Suprapubic skin (tissue), 4 donors: ENCODE measurements at regions not wholly inside any gene's neighbourhood (a gene's known extent, or its start where the extent isn't known, plus 50 kb on each side); places are given as distances from the start of the nearest gene placed in this dataset.
"Not testable (repeated sequence)": the region's sequence is repeated elsewhere in the genome, so short reads cannot be mapped to it uniquely, and the experiment has no call there.

Experiments used
- DNase-seq, 2 donors: peaks; one replicate each; pipeline ENCODE4 v3.0.0-alpha.2; 2019; ENCODE audit warnings: low spot score in 2 of 2
- H3K27ac ChIP-seq: fragments of 200-600 bp; sonication (generic); one replicate; pipeline ENCODE4 v1.5.1; 2019
- H3K27me3 ChIP-seq: fragments of 200-600 bp; sonication (generic); one replicate; pipeline ENCODE4 v1.5.1; 2019
- H3K36me3 ChIP-seq: fragments of 200-600 bp; sonication (generic); one replicate; pipeline ENCODE4 v1.5.1; 2019
- H3K4me1 ChIP-seq: fragments of 200-600 bp; sonication (generic); one replicate; pipeline ENCODE4 v1.5.1; 2019
- H3K4me3 ChIP-seq: fragments of 200-600 bp; sonication (generic); one replicate; pipeline ENCODE4 v1.5.1; 2019; ENCODE audit warnings: mild to moderate bottlenecking
- H3K9me3 ChIP-seq: fragments of 200-600 bp; sonication (generic); one replicate; pipeline ENCODE4 v1.5.1; 2019
- CTCF ChIP-seq, 2 donors: fragments of 200-600 bp in 1 of 2; fragments of 450-650 bp in 1 of 2; sonication (generic) in 1 of 2; IDR thresholded peaks; one replicate each; pipeline ENCODE4 v1.5.1; 2016 to 2019; ENCODE audit warnings: antibody characterized with exemption in 2 of 2, mild to moderate bottlenecking in 1 of 2, moderate library complexity in 1 of 2
- EP300 ChIP-seq: sonication (generic); formaldehyde crosslinking; IDR thresholded peaks from one replicate; pipeline ENCODE4 v1.6.1; 2017; ENCODE audit warnings: antibody characterized with exemption
- POLR2A ChIP-seq, 2 donors: fragments of 450-650 bp; IDR thresholded peaks; one replicate each; pipeline ENCODE4 v1.6.1; 2017; ENCODE audit warnings: antibody characterized with exemption in 2 of 2, mild to moderate bottlenecking in 2 of 2, moderate library complexity in 2 of 2
- POLR2AphosphoS5 ChIP-seq, 3 donors: sonication (generic); formaldehyde crosslinking; IDR thresholded peaks; one replicate each; pipeline ENCODE4 v1.6.1; 2017; ENCODE audit warnings: antibody characterized with exemption in 3 of 3
- WGBS: methylation state at CpG from one replicate; pipeline ENCODE4 v1.1.5; 2018; 5-methylcytosine and 5-hydroxymethylcytosine counted together

DNA sequence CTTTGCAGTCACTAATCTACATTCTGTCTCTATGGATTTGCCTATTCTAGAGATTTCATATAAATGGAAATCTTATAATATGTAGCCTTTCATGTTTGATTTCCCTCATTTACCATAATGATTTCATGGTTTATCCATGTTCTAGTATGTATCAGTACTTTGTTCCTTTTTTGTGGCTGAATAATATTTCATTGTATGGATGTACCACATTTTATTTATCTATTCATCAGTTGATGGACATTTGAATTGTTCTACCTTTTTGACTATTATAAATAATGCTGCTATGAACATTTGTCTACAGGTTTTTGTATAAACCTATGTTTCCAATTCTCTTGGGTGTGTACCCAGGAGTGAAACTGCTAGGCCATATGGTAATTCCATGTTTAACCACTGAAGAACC lies 221.1 kb downstream of the ICOS start:
- Histone ChIP-seq H3K4me1 (peaks cover 3% of the 10 kb centered on the region), H3K27ac (no peak overlapping the region), H3K4me3 (no peak overlapping the region), H3K9me3 (no peaks in the 10 kb centered on the region), H3K27me3 (no peaks in the 10 kb centered on the region), H3K36me3 (no peaks in the 10 kb centered on the region)
- TF ChIP-seq POLR2AphosphoS5 (IDR thresholded peaks at IDR 0.05) (no peak), CTCF (IDR thresholded peaks at IDR 0.05) (no peak), POLR2A (IDR thresholded peaks at IDR 0.05) (no peak), EP300 (no peak)
- no peak for DNase-seq

- no peaks in the 10 kb centered on the region for H3K36me3 ChIP-seq
- 78% methylated on average over 3 of the region's 3 CpGs for WGBS
- no peak for TF ChIP-seq POLR2AphosphoS5 (IDR thresholded peaks at IDR 0.05)
- H3K9me3 ChIP-seq, result no peaks in the 10 kb centered on the region
- H3K4me3 ChIP-seq, result no peak overlapping the region
- H3K27me3 ChIP-seq, result no peaks in the 10 kb centered on the region
- no peaks in the 10 kb centered on the region for H3K4me1 ChIP-seq
- DNase-seq, result no peak
- H3K27ac ChIP-seq, result no peak overlapping the region
These were observed 223.0 kb downstream of the ICOS start for GRCh38 chr2:204159526-204159925.

DNA sequence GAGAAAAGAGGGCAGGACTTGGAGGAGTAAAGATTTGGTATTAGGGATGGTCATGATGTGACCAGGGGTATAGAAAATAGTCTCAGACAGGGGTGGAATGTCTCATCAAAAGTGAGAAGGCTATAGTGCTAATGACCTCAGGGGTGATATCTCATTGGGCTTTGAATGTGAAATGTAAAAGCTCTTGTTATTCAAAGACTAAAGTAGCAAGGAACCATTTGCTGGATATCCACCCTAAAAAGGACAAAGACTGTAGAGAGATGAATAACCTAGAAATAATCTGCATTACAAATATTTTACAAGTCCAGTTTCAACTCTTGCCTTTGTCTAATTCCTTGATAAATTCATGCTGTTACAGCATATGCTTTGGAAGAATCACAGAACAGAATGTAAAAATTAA lies 224.4 kb downstream of the ICOS start:
- H3K4me1 ChIP-seq, result no peaks in the 10 kb centered on the region
- no peak for DNase-seq
- no peaks in the 10 kb centered on the region for H3K27me3 ChIP-seq
- no peak overlapping the region for H3K27ac ChIP-seq
- H3K4me3 ChIP-seq, result no peak overlapping the region
- TF ChIP-seq CTCF (IDR thresholded peaks at IDR 0.05) (no peak), EP300 (no peak)
- no peaks in the 10 kb centered on the region for H3K9me3 ChIP-seq
- H3K36me3 ChIP-seq, result no peaks in the 10 kb centered on the region

- no peaks in the 10 kb centered on the region for H3K4me1 ChIP-seq
- TF ChIP-seq POLR2A (IDR thresholded peaks at IDR 0.05) (no peak), EP300 (no peak), POLR2AphosphoS5 (IDR thresholded peaks at IDR 0.05) (no peak), CTCF (IDR thresholded peaks at IDR 0.05) (no peak)
- no peaks in the 10 kb centered on the region for H3K27me3 ChIP-seq
- 80% methylated on average over 3 of the region's 3 CpGs for WGBS
- no peaks in the 10 kb centered on the region for H3K36me3 ChIP-seq
- H3K4me3 ChIP-seq, result no peak overlapping the region
- no peak overlapping the region for H3K27ac ChIP-seq
- DNase-seq, result no peak
- H3K9me3 ChIP-seq, result no peaks in the 10 kb centered on the region
These were observed 225.3 kb downstream of the ICOS start for GRCh38 chr2:204161886-204162285.

GRCh38 chr2:204166961-204167360 lies 230.4 kb downstream of the ICOS start:
- WGBS, result 65% methylated on average over 3 of the region's 3 CpGs
- no peak for DNase-seq
- Histone ChIP-seq H3K27ac (no peak overlapping the region), H3K4me3 (no peak overlapping the region), H3K36me3 (no peaks in the 10 kb centered on the region), H3K27me3 (no peaks in the 10 kb centered on the region), H3K9me3 (no peaks in the 10 kb centered on the region), H3K4me1 (no peaks in the 10 kb centered on the region)
- no peak for TF ChIP-seq CTCF (IDR thresholded peaks at IDR 0.05)
- TF ChIP-seq EP300, result no peak
- no peak for TF ChIP-seq POLR2AphosphoS5 (IDR thresholded peaks at IDR 0.05)

DNA sequence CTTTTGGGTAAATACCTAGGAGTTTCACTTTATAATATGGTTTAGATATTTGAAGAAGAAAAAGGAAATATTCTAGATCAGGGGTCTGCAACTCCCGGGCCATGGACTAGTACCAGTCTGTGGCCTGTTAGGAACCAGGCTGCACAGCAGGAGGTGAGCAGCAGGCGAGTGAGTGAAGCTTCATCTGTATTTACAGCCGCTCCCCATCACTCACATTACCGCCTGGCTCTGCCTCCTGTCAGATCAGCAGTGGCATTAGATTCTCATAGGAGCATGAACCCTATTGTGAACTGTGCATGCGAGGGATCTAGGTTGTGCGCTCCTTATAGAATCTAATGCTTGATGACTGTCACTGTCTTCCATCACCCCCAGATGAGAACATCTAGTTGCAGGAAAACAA lies 231.1 kb downstream of the ICOS start:
- not testable (repeated sequence) for H3K27me3 ChIP-seq, H3K9me3 ChIP-seq, H3K27ac ChIP-seq, H3K4me1 ChIP-seq, DNase-seq, H3K4me3 ChIP-seq, H3K36me3 ChIP-seq
- 96% methylated on average over 6 of the region's 6 CpGs for WGBS
